ENCODE measurements at regions not wholly inside any gene's neighbourhood (a gene's known extent, or its start where the extent isn't known, plus 50 kb on each side); places are given as distances from the start of the nearest gene placed in this dataset.

DNA sequence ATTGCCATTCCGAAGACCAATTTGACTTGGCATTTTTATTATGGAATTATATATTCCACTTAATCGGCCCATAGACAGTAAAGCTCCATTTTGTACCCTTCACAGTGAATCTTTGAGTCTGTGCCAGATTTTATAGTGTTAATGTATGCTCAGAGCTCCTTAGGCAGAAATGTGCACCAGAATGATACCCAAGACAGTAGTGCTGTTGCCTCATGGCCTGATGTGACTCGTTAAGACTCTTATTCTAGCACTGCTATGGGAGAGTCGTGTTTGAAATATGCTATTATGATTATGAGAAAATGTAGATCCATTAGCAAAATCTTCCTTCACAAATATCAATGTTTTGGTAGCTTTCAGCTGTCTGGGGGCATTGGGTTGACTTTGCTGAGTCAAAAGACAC is 209.8 kb upstream of the RAG2 start:
- DNase-seq, result no peak

DNA sequence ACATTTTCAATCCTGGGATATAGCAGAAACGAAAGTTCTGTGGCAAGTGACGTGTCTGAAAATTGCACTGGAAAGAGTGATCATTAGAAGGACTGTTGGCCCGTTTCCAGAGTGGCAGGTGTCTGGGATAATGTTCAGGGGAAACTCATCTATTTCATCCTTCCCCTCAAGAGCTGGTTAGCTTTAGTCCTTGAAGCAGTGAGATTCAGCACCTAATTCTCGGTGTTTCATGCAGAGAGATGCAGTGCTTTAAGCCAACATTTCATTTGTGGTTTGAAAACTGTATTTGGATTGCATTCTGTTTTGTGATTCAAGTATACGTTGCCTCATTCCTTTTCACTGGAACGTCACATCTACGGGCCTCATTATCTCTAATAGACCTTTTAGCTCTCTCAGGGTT is 205.0 kb upstream of the RAG2 start:
- no peak for DNase-seq

DNA sequence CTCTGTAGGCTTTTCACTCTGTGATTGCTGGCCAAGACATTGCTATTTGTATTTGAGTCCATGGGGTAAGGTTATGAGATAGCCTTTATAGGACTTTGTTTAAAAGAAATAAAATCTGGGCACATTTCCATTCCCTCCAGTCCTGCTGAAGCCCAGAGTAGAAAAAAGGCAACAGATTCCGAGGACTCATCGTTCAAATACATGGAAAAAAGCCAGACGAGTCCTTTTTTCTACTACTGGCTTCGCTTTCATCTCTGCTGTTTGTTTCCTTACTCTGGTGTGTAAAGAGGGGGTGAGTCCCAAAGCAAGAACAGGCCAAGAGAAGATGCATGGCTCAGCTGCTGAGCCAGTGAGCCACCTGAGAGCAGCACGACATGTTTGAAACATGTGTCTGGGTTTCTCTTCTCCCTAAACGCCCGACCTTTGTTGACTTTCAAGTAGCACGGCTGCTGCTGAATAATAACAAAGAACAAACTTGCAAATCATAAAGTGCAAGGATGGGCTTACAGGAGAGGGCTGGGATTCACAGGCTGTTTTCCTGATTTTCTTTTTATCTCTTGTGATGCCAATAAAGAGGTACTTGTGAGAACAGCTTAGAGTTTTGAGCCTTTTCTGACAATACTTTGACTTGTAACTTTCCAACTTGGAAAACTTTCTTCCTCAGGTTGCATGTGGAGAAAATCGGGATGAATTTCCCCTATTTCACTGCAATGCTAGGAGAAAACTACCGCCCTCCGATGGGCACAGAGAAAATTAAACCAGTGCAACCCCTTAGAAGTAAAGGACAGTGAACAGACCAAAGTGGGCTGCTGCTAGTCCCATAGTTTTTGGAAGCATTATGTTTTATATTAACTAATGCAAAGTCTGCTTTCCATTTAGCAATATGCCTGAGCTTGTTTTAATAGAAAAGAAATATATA is 195.2 kb upstream of the RAG2 start:
- DNase-seq, result no peak

DNA sequence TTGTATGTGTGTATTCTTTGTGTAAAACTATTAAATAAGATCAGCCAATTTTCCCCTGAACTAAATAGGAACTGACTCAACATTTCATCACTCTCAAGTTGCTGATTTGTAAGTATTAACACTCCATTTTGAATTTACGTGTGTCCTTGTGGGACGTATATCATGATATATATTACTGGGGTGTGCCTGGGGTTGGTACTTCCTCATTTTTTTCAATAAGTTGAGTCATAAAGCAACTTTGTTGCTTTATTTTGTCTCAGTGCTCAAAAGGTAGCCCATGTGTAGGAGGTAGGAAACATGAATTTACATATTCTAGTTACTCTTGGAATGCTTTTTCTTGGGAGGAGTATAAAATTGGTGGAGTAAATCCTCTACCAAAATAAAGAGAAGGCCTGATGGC is 193.9 kb upstream of the RAG2 start:
- no peak for DNase-seq

GRCh38 chr11:36790526-36790925 is 192.5 kb upstream of the RAG2 start:
- DNase-seq, result no peak

DNA sequence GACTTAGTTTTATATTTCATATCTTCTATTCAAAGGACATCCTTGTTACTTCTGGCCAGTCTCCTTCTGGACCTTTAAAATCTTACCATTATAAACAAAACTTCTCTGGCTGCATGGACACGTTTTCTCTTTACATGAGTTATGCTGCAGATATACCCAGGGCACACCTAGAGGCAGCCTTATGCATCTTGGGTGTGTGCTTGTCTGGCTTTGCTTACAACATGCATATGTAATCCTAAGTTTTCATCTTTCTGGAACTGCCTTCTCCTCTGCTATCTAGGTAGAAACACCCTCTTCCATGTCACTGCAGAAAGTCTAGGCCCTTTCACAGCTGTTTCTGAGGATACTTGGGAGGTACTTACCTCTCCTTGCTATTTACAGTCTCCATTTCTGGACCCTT is 185.8 kb upstream of the RAG2 start:
- DNase-seq, result no peak

GRCh38 chr11:36779791-36780190 is 181.8 kb upstream of the RAG2 start:
- DNase-seq, result no peak

- DNase-seq, result no peak
Observed at GRCh38 chr11:36777311-36777710, 179.3 kb upstream of the RAG2 start.

DNA sequence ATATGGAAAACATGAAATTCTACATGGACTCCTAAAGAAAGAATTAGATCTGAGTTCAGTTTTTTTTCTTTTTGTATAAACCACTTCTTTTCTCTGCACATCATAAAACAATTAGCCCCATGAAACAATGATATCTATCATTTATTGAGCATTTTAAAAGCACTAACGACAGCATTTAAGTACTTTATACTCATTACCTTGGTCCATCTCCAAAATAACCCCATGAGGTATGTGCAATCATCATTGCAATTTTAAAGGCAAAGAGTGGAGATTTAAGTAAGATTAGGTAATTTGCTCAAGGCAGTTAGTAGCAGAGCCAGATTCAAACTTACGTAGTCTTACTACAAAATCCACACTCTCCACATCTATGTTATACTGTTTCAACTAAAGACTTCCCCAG is 177.7 kb upstream of the RAG2 start:
- DNase-seq, result no peak

DNA sequence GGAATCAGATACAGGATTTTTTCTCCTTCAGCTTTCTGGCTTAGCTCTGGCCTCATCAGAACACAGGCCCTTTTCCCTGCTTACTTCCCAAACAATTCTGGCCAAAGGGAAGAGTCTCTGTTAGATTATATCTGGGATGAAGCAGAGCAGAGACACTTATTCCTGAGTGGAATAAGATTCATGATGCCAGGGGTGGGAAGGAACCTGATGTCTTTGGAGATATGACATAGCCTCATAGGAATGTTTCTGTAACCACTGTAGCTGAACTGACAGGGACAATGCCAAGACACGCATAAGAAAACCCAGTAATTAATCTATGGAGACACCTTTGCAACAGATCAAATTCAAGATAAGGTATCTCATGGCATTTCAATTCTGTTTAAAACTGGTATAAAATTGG is 177.1 kb upstream of the RAG2 start:
- DNase-seq, result no peak

DNA sequence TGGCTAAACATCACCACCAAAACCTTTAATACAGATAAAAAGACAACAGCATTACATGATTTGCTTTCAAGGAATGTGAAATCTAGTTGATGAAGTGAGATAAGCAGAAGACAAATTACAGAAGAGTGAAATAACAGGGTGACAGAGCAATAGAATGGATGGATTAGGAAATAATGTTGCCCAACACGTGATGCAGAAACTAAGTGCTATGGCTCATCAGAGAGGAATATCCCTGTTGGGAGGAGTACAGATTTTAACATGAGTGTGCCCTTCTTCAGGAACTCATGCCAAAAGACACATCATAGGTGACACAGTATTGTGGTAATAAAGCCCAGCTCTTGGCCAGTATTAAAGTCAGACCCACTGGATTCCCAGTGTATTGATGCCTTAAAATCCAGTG is 176.6 kb upstream of the RAG2 start:
- DNase-seq, result peak; percentile 1 to 3

DNA sequence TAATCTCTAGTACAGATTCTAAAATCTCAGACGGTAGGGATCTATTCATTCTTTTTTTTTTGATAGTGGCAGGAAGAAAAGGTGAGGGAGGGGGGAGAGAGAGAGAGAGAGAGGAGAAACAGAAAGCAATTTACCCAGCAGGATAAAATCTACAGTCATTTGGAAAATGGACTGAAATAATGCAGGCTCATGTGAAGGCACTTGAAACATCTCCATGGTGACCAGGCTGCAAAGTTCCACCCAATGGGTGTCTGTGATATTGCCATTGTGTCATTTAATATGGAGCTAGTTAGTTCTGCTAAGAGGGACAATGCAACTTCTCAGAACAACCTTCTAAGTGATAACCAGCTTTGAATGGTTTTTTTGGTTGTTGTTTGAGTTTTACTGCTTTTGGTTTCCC is 165.2 kb upstream of the RAG2 start:
- DNase-seq, result no peak

DNA sequence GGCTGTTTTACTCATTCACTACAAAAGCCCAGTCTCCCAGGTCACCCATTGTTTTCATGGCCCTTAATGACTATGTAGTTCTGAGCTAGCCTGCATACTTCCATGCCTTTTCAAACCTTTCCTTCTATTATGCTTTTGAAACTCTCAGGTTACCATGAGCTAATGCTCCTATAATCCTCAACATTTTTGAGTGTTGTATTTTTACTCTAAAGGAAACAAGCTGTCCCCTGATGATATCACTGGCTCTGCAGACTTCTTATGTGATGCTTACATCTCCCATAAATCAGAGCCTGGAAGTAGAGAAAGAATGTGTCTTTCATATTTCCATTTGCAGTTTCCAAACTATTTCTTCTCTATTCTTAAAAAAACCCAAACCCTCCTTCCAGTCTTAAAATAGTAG is 159.0 kb upstream of the RAG2 start:
- no peak for DNase-seq

DNA sequence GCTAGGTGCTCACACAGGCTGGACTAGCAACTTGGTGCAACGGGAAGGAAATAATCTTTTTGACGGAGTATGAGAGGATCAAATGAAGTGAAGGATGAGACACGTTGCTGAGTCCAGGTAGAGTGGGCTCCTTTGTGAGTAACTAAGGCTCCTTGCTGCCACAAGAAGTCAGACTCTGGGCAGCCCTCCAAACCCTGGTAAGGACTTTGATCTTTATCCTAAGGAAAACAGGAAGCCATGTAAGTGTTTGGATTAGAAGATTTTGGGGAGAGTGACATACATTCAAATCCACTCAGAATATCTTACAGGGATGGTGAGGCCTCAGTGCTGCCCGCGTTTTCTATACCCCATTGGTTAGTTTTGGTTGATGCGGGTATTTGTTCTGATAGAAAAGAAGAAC is 155.9 kb upstream of the RAG2 start:
- DNase-seq, result no peak

DNA sequence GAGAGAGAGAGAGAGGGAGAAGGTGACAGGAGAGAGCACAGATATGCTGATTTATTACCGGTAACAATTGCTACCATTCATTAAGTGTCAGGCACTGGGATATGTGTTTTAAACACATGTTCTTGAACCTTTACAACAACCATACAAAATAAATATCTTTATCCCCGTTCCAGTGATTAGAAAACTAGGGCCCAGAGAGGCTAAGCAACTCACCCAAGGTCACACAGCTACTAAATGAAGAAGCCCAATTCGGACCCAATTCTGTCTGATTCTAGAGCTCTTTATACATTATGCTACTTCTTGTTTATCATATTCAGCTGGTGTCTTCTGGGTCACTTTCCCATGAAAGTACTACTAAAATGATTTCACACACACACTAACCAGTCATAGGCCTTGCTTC is 154.0 kb upstream of the RAG2 start:
- no peak for DNase-seq

GRCh38 chr11:36751335-36751781 is 153.3 kb upstream of the RAG2 start:
- no peak for DNase-seq

GRCh38 chr11:36750349-36750748 is 152.3 kb upstream of the RAG2 start:
- no peak for DNase-seq

DNA sequence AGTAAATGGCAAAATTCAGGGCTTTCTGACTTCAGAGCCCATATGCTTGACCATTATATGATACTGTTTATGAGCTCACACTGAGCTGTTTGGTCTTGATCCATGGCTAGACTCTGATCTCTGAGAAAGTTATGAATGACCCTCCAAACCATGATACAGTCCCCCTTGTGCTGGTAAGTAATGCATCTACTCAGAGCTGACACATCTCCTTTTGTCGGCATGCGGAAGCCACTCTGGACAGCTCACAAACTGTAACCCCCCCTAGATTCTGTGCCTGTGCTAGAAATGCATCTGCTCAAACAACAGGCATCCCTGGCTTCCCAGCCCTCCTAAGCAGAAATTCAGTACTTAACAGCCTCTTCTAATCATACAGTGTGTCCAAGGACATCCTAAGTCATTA is 150.8 kb upstream of the RAG2 start:
- no peak for DNase-seq

DNA sequence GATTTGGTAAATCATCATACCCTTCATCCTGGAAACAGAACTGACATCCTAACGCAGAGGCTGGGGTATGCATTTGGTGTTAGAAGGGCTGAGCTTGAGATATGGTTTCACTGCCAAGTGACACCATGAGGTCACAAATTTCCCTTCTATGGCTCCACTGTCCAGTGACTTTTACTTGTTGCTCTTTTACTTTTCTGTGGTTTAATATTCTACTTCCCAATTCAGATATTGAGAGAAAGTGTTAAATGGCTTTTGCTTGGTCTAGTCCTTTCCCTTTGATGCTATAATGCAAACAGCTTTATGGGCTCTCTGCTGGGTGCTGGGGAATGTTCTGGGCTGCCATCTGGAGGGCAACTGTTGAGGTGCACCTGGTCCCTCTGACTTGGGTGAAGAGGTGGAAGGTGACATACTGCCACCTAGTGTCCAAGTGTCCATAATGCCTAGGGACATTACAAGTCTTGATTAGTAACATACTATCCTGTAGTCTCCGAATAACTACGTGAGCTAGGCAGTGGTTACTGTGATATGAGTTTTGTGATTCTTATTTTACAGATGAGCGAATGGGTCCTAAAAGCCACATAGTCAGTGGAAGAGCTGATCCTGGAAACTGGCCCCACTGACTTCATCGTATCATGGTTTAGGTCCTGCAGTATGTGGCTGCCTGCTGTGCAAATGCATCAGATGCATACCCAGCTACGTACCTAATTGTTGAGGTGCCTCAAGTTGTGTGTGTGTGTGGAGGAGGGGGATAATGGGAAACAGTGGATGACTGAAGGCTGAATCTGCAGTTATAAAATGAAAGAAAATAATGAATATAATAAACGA is 149.1 kb upstream of the RAG2 start:
- DNase-seq, result peak; percentile 78 to 86

DNA sequence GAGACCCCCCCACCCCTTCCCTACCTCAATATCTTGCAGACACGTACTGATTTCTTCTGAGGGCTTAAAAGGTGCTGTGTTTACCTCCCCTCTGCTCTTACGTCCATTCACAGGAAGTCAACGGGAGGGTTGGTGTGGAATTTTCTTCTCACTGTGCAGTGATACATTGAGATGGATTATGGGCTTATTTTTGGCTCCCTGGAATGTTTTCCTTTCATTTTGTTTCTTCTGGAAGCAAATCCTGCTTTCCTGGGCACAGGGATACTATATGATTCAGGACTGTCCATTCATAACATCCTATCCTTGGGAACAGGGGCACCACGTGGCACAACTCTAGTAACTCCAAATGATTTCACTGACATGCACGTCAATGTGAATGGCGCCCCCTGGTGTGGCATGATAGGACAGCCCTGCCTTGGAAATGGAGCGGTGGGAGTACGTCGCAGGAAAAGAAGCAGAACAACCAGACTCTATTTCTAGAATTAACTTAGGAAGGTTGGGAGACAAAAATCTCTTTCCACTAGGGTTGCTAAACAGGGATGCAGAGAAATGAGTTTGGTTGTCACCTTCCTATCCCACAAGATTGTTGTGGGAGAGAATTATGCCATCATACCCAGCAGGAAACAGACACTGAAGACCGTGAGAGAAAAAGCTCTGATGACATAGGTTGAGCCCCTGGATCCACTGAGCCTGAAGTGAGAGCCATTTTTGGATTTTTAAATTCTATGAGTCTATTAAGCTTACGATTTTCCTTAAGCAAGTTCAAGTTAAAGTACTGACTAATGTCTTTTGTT is 146.5 kb upstream of the RAG2 start:
- peak; percentile 28 to 51 for DNase-seq

DNA sequence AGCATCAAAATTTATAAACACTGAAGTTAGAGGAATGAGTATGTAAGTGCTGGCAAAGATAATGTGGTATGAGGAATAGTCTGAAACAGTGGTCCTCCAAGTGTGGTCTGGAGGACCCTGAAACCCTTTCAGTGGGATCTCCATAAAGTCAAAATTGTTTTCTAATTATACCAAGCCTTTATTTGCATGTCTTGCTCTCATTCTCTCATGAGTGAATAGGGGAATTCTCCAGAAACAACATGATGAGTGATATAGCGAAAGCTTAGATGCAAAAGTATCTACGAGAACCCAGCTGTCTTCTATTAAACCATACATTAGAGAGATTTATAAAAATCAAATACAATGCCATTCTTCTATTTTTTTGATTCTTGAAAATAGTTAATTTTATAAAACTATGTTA is 145.0 kb upstream of the RAG2 start:
- no peak for DNase-seq

GRCh38 chr11:36741515-36741914 is 143.5 kb upstream of the RAG2 start:
- no peak for DNase-seq

DNA sequence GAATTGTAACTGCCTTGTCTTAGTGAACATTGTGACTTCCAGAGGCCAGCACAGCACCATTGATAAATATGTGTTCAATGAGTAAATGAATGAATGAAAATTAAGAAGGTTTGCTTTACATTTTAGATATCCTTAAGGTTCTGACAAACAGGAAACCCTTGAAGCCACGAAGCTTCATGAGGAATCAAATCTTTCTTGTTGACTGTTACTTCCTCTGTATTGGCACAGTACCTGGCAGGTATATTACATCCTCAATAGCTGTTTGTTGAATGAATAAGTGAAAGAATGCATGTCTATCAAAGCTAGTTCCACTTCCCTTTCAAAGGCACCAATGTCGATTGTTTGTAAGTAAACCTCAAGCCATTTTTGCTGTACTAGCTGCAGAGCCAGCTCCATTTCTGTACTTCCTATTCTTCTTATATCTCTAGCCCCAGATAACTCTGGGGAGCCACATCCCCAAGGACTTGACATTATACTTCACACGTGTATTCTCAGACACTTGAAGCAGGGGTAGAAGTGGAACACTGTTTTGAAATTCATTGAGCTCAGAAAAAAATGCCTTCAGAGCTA is 140.3 kb upstream of the RAG2 start:
- DNase-seq, result no peak

Measured in AML-193 (cell line).